ENCODE measurements at regions not wholly inside any gene's neighbourhood (a gene's known extent, or its start where the extent isn't known, plus 50 kb on each side); places are given as distances from the start of the nearest gene placed in this dataset.

- TF ChIP-seq, protein P1, sequence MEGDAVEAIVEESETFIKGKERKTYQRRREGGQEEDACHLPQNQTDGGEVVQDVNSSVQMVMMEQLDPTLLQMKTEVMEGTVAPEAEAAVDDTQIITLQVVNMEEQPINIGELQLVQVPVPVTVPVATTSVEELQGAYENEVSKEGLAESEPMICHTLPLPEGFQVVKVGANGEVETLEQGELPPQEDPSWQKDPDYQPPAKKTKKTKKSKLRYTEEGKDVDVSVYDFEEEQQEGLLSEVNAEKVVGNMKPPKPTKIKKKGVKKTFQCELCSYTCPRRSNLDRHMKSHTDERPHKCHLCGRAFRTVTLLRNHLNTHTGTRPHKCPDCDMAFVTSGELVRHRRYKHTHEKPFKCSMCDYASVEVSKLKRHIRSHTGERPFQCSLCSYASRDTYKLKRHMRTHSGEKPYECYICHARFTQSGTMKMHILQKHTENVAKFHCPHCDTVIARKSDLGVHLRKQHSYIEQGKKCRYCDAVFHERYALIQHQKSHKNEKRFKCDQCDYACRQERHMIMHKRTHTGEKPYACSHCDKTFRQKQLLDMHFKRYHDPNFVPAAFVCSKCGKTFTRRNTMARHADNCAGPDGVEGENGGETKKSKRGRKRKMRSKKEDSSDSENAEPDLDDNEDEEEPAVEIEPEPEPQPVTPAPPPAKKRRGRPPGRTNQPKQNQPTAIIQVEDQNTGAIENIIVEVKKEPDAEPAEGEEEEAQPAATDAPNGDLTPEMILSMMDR (IDR thresholded peaks at IDR 0.05) = no peak
- TF ChIP-seq EP300 (IDR thresholded peaks at IDR 0.05) = no peak
- no peak for TF ChIP-seq BHLHE40 (IDR thresholded peaks at IDR 0.05; ENCODE audit: low read depth, low read length)
- TF ChIP-seq POLR2A (IDR thresholded peaks at IDR 0.05; ENCODE audit: low read length) = no peak
Observed at GRCh38 chr16:86452451-86452850, 57.9 kb upstream of the FOXF1 start.

Measured in A549 (cell line).